ENCODE measurements at regions not wholly inside any gene's neighbourhood (a gene's known extent, or its start where the extent isn't known, plus 50 kb on each side); places are given as distances from the start of the nearest gene placed in this dataset.

DNA sequence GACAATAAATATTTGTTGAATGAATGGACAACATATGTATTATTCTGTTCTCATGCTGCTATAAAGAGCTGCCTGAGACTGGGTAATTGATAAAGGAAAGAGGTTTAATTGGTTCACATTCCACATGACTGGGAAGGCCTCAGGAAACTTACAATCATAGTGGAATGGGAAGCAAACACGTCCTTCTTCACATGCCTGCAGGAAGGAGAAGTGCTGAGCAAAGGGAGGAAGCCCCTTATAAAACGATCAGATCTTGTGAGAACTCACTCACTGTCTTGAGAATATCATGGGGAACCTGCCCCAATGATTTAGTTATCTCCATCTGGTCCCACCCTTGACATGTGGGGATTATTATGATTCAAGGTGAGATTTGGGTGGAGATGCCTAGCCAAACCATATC is 233.9 kb upstream of the AADAT start:
- DNase-seq (ENCODE audit: low spot score): no peak

DNA sequence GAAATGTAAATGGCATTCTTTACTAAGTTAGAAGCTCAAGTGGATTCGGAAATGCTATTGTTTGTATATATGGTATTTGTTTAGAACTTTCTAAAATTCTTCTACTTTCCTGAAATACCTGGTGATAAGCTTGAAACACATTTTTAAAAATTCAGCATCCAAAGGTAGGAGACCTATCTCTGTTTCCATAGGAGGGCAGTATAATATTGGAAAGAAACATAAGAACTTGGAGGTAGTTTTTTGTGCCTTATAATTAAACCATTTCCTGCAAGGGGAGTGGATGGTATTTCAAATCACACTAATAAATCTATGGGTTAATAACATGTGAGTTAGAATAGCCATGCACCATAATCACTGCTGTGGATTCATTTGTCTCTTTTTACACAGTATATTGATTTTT is 217.4 kb upstream of the AADAT start:
- no peak for DNase-seq (ENCODE audit: low spot score)

DNA sequence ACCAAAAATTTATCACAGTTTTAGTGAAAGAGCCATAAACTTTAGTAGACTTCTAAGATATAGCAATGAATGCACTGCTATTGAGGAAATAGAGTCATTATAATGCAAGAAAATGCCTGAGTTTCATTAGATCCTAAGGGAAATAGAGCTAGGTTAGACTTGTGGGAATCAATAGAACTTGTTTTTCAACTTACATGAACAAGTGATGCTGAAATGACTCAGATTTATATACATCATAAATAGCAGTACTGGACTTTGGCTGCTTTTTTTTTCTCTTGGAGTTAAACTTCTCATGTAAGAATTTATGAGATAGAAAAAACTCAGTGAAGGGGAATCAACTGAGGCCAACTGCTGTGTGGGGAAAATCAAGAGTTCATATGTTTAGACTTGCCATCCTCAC is 216.5 kb upstream of the AADAT start:
- no peak for DNase-seq (ENCODE audit: low spot score)

DNA sequence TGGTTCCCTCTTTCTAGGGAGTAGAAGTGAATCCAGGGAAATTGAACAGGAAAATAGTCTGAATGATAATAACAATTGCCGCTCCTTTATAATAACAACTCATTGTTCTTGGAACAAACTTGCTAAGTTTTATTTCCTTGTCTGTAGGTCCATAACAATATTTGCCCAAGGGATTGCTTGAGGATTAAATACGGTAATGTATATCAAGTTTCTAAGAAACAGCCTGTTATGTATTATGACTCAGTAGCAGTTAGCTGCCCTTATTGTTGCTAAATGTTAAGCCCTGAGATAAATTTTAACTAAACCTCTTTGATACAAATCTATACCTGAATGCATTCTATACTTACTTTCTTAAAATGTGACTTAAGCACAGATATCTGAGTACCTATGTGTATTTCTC is 215.9 kb upstream of the AADAT start:
- no peak for DNase-seq (ENCODE audit: low spot score)

DNA sequence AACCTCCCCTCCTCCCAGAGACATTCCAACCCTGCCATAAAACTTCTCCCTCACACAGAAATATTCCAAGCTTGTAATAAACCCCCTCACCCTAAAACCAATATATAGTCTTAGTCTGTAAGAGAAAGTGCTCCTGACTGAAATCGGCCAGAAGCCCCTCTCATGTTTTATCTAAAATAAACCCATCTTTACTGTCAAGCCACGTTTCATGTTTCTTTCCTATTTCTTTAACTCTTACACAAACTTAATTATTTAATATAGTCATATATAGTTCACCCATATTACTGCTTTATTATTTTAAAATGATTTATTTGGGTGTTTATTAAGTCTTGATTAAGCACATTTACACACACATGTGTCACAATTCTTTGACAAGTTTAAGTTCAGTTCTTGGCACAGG is 191.3 kb upstream of the AADAT start:
- DNase-seq (ENCODE audit: low spot score): no peak

DNA sequence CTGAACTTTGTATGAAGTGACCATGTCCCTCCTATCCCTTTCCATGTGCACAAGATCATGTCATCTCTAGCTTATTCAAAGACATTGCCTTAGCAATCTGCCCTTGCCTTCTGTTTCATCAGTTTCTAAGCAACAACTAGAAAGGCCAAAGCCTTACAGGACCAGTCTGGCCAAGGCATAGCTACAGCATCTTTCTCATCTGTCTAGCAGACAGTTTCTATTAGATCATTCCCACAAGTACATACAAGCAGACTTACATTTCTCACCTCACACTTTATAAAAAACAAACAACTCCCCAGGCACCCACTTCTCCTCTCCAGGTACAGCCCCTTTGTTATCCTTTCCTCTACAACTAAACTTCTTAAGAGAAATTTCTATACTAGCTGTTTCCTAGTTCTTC is 188.7 kb upstream of the AADAT start:
- no peak for DNase-seq (ENCODE audit: low spot score)

DNA sequence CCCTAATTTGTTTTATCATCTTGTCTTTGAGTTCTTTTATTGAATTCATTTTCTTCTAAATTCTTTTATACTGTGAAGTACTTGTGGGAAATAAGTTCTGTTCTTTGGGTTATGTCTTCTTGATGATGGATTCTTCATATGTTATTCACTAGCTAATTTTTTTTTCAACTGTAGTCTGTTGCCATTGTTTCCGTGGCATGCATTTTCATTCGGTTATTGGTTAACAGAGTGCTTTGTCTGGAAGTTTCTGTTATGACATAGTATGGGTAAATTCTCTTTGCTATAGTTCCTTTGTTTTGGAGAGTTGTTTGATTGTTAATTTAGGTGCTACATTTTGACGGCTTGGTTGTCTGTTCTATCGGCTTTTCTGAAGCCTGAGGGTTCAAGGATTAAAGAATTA is 184.9 kb upstream of the AADAT start:
- no peak for DNase-seq (ENCODE audit: low spot score)

DNA sequence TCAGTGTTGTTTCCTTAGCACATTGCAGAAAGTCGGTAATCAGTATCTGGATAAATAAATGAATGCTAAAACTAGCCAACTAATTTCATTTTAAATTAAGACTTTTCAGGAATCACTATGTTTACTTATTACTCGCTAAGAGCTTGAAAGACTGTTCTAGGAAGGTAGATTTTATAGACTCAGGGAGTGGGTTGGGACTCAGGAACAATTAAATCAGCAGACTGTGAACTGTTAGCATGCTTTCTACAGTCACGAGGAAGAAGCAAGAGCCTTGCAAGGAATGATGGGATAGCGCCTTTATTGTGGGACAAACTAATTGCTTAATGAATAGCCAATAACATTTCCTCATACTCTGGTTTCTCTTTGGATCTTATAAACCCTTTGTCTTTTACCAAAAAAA is 183.2 kb upstream of the AADAT start:
- DNase-seq (ENCODE audit: low spot score): no peak

DNA sequence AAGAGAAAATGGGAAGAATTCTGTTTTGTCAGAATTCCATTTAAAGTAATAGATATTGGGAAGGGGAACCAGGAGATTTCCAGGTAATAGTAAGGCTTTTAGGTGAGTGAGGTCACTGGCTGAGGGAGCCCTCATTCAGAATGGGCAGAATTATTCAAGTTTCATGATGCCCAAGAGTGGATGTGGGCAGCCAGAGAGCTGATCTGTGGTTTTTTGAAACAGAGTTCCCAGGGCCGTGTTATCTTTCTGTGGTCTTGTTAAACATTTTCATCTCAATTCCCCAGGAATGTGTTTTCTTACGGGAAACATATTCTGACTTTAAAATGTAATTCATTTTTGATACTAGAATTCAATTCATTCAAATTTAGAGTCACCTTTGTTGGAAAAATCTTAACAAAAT is 182.0 kb upstream of the AADAT start:
- DNase-seq (ENCODE audit: low spot score): no peak

DNA sequence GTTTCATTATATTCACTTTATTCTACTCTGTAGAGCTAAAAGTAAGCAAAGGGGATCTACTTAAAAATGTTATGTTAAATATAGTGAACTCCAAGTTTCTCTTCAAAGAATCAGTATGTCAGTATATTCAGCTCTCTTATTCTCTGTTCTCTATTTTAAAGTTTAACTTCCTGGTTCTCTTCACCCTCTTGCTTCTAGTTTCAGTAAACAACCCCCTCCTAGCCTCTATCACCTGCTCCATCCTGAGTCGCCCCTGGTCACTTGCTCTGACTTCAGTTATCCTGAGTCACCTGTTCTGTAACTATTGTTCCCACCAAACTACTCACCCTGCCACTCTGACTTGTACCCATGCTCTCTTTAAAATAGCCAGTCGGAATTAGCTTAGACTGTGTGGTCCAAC is 180.9 kb upstream of the AADAT start:
- DNase-seq (ENCODE audit: low spot score): no peak

DNA sequence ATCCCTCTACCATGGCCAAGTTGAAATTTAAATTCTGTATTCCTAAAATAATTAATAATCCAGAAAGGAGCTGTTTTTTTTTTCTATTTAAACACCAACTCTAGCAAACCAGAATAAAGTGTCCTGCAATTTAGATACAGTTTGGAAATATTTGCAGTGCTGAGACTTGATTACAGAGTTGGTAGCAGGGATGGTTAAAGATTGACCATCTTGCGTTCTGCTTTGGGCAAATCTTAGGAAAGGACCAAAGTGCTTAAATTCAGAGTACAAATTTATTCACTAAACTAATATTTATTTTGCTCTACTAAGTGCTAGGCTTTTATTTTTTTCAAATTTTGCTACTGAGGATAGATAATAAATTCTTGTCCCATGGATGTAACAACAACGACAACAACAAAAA is 180.2 kb upstream of the AADAT start:
- no peak for DNase-seq (ENCODE audit: low spot score)

DNA sequence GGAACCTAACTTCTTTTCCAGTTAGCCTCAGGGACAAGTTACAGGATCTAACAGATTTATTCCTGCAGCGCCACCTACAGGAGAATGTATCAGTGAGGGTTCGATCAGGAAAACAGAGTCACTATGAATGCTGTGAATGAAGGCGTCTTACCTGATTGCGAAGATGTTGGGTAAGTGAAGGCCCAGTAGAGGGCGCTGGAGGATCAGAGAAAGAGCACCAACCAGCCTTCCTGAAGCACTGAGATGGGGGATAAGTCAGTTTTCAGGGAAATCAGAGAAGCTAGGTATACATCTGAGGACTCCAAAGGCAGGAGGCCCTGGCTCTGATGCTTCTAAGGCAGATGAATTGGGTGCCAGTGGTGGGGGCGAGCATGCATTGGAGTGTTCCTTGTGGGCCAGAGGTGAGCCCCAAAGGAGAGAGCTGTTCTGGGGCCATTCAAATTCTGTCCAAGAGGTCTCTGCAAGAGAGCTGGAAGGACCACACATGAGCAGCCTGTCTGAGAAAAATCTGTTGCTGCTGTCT is 169.9 kb upstream of the AADAT start:
- DNase-seq (ENCODE audit: low spot score): no peak

DNA sequence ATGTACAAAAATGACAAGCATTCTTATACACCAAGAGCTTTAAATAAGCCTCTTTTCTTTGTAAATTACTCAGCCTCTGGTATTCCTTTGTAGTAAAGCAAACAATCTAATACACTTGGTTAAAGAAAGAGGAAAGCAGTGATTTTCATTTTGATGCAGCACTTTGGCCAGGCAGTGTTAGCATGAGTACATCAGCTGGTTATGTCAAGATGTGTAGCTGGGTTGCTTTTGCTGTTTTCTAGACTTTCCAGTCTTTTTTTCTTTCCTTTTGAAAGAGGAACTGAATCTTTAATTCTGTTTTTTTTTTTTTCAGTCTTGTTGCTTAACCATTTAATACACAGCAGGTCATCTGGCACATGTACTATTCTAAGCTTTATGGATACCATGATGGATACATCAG is 167.1 kb upstream of the AADAT start:
- DNase-seq (ENCODE audit: low spot score): no peak

DNA sequence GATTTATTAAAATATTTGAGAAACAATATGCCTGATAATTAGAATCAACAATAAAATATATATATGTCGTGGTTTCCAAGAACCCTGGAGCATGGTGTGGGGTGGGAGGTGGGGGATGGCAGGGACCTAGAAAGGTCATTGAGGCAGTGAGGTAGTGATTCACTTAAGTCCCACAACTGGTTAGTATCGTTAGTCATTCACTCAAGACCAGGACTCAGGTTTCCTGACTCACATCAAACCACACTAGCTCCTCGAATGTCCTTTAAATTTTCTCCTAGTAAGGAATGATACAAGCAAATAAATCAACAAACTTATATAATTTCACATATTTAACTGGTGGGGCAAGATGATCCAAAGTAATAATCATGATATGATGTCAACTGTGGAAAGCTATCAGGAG is 158.8 kb upstream of the AADAT start:
- DNase-seq (ENCODE audit: low spot score): no peak

DNA sequence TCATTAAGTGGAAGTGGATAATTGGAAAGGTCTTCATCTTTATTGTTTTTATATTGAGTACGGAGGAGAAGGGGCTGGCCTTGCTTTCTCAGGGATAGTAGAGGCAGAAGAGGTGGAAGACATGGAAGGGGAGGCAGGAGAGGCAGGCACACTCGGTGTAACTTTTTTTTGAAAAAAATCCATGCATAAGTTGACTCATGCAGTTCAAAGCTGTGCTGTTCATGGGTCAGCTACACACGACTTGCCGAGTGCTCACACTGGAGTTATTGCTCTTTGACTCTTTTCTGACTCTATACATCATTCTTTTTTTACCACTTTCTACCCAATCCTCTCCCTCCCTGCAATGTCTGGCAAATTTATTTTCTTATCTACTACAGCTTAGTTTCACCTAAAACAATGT is 158.3 kb upstream of the AADAT start:
- DNase-seq (ENCODE audit: low spot score): no peak

DNA sequence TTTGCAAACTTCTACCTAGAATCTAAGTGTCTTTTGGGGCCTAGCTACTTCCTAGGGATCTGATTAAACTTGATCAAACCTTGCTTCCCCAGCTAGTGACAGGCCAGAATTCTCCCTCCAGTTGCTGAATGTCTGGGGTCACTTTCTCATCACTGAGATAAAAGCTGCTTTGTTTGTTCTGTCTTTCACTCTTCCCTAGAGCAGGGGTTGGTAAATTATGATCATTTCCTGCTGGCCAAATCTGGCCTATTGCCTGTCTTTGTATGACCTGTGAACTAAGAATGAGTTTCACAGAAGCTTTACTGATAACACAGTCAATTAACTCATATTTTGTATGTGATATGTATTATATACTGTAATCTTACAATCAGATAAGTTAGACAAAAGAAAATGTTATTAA is 157.8 kb upstream of the AADAT start:
- DNase-seq (ENCODE audit: low spot score): no peak

DNA sequence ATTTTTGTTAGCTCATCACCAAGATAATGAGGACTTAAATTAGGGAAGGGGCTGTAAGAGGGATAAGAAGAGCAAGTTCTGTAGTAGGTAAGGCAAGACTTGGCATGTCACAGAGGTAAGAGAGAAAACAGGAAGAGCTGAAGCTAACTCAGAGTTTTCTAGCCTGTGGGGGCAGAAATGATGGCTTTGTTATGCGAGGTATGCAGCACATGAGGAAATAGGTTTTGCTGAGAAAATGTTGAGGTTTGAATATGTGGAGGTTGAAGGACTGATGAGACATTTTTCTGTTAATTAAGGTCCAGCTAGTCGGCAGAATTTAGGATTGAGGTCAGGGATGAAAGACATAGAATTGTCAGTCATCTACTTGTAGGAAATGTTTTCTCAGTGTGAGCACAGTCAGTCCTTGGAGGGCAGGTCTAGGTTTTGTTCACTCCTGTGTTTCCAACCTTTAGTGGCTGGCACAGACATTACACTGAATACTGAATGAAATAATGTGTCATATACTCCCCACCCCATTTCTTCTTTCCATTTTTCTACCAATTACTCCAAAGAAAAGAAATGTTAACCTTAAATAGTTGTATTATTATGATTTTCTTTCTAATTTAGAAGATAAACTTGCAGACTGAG is 154.0 kb upstream of the AADAT start:
- no peak for DNase-seq (ENCODE audit: low spot score)

DNA sequence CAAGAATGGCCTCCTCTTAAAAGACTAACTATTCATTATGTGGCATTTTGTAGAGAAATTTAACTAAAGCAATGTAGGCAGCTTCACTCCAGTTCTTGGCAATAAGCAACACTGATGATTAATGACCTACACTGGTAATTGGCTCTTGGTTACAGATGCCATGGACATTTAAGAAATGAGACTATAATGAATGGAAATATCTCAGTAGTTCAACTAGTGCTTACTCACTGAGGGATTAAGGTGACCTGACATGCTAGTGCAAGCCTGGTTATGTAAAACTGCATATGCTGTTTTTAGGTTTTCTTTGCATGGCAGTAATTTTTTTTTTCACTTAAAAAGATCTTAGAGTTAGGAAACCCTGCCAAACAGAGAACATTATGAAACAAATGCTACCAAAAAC is 152.7 kb upstream of the AADAT start:
- DNase-seq (ENCODE audit: low spot score): no peak

DNA sequence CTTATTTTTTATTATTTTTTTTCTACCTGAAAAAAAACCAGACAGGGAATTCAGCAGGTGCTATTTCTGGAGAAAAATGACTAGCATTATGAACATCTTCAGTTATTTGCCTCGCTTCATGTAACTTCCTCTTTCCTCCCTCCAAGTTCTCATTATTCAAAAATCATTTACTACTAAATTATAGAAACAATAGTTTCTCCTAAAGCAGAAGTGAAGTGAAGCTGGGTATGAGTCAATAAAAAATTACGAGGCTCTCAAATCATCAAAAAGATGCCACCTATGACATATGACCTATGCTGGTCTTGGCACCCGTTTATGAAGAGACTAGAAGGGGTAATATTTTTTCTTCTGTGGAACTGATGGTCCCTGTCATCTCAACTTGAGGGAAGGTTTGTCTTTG is 145.0 kb upstream of the AADAT start:
- no peak for DNase-seq (ENCODE audit: low spot score)

DNA sequence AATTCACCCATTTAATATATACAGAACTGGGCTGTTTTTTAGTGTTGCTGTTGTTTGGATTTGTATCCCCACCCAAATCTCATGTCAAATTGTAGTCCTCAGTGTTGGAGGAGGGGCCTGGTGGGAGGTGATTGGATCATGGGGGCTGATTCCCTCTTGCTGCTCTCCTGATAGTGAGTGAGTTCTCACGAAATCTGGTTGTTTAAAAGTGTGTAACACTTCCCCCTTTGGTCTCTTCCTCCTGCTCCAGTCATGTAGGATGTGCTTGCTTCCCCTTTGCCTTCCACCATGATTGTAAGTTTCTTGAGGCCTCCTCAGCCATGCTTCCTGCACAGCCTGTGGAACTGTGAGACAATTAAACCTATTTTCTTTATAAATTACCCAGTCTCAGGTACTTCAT is 141.6 kb upstream of the AADAT start:
- DNase-seq (ENCODE audit: low spot score): no peak

DNA sequence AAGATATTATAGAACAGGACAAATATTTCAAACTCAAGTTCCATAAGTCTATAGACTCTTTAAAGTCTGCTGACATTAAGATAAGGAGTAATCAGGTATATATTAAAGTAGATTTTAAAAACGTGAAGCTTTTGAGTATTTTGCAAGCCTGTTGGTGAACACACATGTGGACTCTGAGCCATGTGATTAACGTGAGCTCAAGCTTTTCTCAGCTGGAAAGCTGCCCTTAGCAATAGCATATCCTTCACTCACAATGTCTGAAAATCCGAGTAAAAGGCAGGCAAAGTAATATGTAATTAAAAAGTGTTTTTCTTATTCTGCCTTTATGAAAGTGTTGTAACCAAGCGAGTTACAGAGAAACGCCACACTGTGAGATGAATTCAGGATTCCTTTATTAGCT is 140.5 kb upstream of the AADAT start:
- no peak for DNase-seq (ENCODE audit: low spot score)

DNA sequence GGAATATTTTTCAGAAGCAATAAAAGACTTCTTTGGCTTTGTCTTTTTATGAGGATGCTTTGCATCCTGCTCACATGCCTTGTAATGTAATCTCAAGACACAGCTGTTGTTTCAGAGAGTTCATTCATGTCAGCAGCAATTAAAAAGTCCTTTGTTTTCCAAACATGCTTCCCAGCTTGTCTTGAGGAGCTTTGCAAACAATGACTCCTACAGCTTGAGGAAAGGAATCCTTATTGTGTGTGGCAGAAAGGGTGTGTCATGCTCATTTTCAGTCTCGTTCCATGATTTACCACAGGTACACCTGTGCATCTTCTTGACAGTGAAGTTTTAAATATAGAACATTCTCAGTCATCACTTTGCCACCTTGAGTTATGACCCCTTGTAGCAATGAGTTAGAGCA is 139.2 kb upstream of the AADAT start:
- no peak for DNase-seq (ENCODE audit: low spot score)

DNA sequence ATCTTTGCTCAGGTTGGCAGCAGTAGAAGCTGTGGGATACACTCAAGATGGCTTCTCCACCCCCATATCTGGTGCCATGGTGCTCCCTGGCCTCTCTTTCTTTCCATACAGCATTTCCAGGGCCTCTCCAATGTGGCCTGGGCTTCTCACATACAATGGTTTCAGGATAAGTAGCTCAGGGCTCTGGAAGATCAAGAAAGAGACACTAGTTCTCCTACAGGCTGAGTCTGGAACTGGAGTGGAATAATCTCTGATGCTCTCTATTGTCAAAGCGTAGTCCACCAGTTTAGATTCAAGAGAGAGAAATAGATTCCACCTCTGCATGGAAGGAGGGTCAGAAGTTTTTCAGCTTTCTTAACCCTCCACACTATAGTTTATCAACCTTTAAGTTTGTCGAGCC is 138.2 kb upstream of the AADAT start:
- no peak for DNase-seq (ENCODE audit: low spot score)

DNA sequence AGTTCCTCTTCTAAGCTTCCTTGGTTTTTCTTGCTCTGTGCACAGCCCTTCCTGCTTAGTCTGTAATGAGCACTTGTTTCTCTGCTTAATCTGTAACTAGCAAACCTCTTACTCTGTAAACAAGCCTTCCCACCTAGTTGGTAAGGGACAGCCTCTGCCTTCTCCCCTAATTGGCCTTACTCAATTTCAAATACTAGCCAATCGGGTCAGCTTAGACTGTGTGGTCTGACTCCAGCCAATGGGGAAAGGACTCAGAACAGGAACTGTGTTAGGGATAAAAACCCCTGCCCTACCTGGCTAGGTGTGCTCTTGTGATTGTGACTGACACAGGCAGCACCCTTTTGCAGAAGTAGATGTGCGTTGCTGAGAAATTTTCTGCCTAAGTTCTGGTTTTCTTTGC is 136.5 kb upstream of the AADAT start:
- no peak for DNase-seq (ENCODE audit: low spot score)

All from mesenteric fat pad (tissue), 1 donor.